ENCODE measurements at regions not wholly inside any gene's neighbourhood (a gene's known extent, or its start where the extent isn't known, plus 50 kb on each side); places are given as distances from the start of the nearest gene placed in this dataset.
"Not testable (repeated sequence)": the region's sequence is repeated elsewhere in the genome, so short reads cannot be mapped to it uniquely, and the experiment has no call there.

- TF ChIP-seq CTCF (conservative IDR thresholded peaks at IDR 0.05; ENCODE audit: low read depth), result no peak
- ChIA-PET CTCF (no interaction called here), POLR2A (ENCODE audit: low non-redundant PET) (no interaction called here)
- H3K27ac ChIP-seq, result no peak overlapping the region
- no peak for DNase-seq (ENCODE audit: low spot score)
Measured at GRCh38 chr4:64747919-64748715, 338.9 kb upstream of the TECRL start.

- no peak for DNase-seq (ENCODE audit: low spot score)
- H3K27ac ChIP-seq, result no peak overlapping the region
- no peak for TF ChIP-seq CTCF (conservative IDR thresholded peaks at IDR 0.05; ENCODE audit: low read depth)
- CTCF ChIA-PET, result no interaction called here
- POLR2A ChIA-PET (ENCODE audit: low non-redundant PET), result no interaction called here
Measured at GRCh38 chr4:64738240-64738639, 329.0 kb upstream of the TECRL start.

GRCh38 chr4:64737854-64738138, 328.5 kb upstream of the TECRL start:
- H3K27ac ChIP-seq; CTCF ChIA-PET; DNase-seq (ENCODE audit: low spot score); POLR2A ChIA-PET (ENCODE audit: low non-redundant PET): not testable (repeated sequence)

- H3K27ac ChIP-seq, result no peak overlapping the region
- no peak for TF ChIP-seq CTCF (conservative IDR thresholded peaks at IDR 0.05; ENCODE audit: low read depth)
- POLR2A ChIA-PET (ENCODE audit: low non-redundant PET), result no interaction called here
- DNase-seq (ENCODE audit: low spot score), result no peak
- CTCF ChIA-PET, result no interaction called here
Measured at GRCh38 chr4:64737026-64737853, 328.0 kb upstream of the TECRL start.

GRCh38 chr4:64729561-64729960, 320.3 kb upstream of the TECRL start:
- TF ChIP-seq CTCF (conservative IDR thresholded peaks at IDR 0.05; ENCODE audit: low read depth), result no peak
- H3K27ac ChIP-seq, result no peak overlapping the region
- POLR2A ChIA-PET (ENCODE audit: low non-redundant PET), result no interaction called here

GRCh38 chr4:64727960-64728359, 318.7 kb upstream of the TECRL start:
- POLR2A ChIA-PET (ENCODE audit: low non-redundant PET), result no interaction called here
- no peak overlapping the region for H3K27ac ChIP-seq
- DNase-seq (ENCODE audit: low spot score), result no peak
- CTCF ChIA-PET, result no interaction called here
- no peak for TF ChIP-seq CTCF (conservative IDR thresholded peaks at IDR 0.05; ENCODE audit: low read depth)

More at GRCh38 chr4:64729561-64729960, 320.3 kb upstream of the TECRL start:
- CTCF ChIA-PET, result no interaction called here
- DNase-seq (ENCODE audit: low spot score), result no peak

- H3K27ac ChIP-seq; CTCF ChIA-PET; DNase-seq (ENCODE audit: low spot score); POLR2A ChIA-PET (ENCODE audit: low non-redundant PET): not testable (repeated sequence)
Measured at GRCh38 chr4:64727391-64727790, 318.1 kb upstream of the TECRL start.

Data from RWPE1 (cell line).